HCEC 1CT (cell line): ENCODE measurements at regions not wholly inside any gene's neighbourhood (a gene's known extent, or its start where the extent isn't known, plus 50 kb on each side); places are given as distances from the start of the nearest gene placed in this dataset.

Experiments
- DNase-seq: peaks from one replicate; pipeline ENCODE4 v3.0.0-alpha.2; 2017

DNA sequence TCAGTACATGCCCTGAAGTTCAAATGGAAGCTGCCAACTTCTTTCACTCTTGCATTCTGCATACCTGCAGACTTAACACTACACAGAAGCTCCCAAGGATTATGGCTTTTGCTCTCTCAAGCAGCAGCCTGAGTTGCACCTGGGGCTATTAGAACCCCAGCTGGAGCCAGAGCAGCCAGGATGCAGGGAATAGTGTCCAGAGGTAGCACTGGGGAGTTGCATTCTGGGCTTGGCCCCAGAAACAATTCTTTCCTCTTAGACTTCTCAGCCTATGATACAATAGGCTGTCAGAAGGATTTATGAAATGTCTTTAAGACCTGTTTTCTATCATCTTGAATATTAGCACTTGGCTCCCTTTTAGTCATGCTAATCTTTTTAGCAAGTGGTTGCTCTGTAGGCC lies 886.7 kb upstream of the GHITM start:
- no peak for DNase-seq

DNA sequence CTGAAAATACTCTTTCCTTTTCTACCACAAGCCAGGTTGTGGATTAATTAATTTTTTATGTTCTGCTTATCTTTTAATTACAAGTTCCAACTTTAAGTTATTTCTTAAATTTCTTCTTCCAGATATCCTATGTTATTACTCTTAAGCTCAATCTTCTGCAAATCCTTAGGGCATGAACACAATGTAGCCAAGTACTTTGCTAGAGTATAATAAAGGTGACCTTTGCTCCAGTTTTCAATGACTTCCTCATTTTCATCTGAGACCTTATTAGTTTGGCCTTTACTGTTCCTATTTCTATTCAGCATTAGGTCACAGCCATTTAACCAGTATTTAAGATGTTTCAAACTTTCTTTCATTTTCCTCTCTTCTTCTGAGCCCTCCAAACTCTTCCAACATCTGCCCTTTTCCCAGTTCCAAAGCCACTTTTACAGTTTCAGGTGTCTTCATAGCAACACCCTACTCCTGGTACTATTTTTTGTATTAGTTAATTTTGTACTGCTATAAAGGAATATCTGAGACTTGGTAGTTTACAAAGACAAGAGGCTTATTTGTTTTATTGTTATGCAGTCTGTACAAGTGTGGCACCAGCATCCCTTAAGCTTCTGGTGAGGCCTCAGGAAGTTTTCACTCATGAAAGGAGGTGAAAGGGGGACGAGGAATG lies 886.2 kb upstream of the GHITM start:
- no peak for DNase-seq

DNA sequence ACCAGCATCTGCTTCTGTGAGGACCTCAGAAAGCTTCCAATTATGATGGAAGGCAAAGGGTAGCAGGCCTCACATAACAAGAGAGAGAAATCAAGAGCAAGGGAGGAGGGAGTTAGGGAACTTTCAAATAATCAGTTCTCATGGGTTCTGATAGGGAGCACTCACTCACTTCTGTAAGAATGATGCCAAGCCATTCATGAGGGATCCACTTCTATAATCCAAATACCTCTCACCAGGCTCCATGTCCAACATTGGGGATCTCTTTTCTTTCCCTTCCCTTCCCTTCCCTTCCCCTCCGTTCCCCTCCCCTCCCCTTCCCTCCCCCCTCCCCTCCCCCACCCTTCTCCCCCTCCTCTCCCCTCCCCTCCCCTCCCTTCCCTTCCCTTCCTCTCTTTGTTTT lies 884.6 kb upstream of the GHITM start:
- DNase-seq, result no peak

DNA sequence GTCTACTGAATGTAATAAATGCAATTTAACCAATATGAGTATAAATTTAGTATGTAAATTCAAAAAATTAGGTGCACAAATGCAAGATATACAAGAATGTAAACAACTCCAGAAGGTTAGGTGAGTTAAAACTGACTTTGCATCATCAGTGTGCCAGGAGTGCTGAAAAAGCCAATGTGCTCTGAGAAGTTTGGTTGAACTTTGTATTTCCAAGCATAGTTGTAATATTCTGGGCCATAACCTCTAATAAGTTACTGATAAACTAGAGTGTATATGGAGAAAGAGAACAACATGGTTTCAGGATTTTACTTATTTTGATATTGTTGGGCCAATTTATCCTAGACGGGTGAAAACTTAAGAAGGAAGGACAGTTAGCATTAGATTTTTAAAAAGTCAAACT lies 876.9 kb upstream of the GHITM start:
- no peak for DNase-seq

DNA sequence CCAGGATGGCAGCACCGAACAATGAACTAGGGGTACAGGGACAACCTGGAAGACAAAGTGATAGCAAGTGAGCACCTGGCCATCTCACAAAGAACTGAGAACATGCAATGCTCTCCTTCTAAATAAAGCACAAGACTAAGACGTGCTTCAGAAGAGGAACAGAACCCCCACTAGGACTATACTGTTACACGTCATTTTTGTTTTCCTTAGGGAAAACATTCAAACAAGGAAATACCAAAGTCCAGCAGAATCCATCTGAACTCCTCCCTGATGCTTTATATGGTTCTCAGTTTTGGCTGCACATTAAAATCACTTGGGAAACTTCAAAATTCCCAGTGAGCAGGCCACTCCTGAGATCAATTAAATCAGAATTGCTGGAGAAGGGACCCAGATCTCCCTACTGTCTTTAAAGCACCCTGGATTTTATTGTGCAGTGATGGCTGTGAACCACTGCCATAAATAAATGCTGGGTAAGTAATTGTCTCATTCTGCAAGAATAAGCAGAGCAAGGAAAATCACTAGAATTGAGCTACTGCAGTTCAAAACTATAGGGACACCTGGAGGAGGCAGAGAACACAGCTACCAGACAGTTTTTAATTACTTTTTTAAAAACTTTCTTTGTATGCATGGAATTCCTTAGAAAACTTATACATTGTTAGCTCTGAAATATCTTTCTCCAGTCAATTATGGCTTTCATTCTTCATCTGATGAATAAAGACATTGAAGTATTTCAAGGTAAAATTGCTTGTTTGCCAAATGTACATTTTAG lies 866.5 kb upstream of the GHITM start:
- DNase-seq, result no peak

DNA sequence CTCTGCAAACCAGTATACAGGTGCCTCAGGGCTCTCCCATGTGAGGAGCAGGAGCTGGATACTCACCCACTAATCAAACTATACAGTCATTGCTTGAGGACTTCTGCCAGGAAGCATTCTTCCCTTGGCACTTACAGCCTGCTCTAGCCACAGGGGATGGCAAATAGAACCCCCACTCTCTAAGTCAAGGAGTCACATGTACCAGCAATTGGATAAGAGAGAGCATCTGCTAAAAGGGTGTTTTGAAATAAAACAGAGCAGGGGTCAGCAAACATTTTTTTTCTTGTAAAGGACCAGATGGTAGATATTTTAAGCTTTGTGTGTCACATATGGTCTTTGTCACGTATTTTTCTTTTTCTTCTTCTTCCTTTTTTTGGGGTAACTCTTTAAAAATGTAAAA lies 865.2 kb upstream of the GHITM start:
- no peak for DNase-seq

DNA sequence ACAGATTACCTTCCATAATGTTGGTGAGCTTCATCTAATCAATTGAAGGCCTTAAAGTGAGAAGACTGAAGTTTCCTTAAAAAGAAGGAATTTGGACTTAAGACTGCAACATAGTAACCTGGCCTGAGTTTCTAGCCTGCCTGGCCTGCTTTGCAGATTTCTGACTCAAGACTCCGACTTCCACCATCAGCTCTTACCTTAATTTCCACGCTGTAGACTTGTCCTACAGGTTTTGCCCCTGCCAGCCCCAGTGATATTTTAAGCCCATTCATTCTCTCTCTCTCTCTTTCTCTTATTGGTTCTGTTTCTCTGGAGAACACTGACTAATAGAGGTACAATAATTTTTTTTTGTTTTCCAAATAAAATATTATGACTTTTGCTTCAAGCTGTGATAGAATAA lies 862.3 kb upstream of the GHITM start:
- no peak for DNase-seq

DNA sequence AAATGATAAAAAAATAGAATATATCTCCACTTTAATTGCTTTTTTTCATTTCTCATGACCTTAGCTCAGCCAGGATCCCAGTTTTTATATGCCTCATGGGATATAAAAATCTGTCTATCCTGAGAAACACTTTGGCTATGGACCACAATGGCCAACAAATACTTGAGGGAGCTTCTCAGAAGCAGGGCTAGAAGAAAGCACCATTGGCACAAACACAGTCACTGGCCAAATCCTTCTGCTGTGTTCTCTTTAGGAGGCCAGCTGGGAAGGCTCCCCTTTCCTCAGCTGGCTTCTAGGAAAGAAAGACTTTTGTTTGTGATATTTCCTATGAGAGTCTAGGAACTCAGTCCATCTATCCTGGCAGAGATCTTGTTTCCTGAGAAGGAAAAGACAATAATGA lies 856.2 kb upstream of the GHITM start:
- no peak for DNase-seq

DNA sequence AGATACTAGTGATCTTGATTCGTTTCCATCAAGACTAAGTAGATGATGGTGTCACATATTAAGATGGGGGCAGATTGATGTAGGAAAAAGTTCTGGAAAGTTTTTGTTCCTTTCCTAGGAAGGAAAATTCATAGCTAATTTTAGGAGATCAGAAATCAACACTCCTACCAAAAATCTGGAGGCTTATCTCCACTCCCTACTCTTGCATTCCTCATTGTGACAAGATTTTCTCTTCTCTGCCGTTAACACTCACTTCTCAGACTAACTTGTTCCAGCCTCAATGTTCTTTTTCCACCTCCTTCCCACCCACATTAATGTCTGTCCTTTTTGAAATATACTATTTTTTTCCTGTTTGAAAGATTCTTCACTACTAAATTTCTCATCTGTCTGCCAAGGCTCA lies 851.9 kb upstream of the GHITM start:
- no peak for DNase-seq

DNA sequence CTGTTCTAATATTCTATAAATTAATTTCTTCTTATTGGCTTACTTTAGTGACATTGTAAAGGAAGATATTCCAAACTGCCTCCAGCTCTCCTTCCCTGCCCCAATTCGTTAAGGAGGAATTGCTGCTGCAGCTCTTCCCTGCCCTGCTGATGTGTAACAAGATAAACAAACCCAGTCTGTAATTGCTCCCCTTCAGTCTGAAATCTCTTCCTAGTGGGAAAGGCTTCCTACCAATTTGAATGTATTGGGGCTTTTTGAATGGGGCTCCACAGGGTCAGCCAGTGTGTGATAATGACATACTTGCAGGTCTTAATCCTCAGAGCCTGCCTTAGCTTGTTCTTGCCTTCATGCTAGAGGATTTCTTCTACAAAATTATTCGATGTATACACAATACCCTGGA lies 849.9 kb upstream of the GHITM start:
- DNase-seq, result no peak

DNA sequence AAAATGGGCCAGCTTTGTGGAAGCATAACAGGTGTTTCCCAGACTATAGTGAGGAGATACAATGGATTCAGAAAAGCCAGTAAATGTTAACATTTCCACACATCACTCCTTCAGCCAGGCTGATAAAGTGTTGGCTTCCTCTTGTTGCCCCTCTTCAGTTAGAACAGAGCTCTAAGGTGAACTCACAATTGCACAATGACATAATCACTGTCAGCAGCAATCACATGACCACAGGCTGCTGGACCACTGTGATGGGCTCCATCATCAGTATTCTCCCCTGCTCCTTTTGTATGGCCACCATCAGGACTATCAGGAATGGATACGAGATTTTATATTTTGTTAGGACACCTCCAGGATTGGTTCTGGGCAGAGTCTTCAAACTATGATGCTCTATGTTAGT lies 849.4 kb upstream of the GHITM start:
- no peak for DNase-seq

DNA sequence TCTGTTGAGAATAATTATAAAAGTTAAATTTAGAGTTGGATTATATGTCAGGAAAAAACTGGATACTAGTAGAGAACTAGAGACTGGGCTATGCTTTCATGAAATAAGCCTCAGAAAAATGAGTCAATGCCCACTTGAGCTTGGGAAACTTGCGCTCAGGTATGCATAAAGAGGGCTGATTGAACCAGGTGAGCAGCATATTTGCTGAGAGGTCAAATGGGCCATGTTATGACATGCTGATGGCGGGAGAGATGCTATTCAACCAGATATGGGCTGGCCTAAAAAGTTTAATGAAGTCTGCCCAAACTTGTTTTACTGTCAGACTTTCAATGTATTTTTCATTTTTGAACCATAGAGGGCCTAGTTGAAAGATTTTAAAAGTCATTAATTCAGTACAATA lies 837.6 kb upstream of the GHITM start:
- no peak for DNase-seq

DNA sequence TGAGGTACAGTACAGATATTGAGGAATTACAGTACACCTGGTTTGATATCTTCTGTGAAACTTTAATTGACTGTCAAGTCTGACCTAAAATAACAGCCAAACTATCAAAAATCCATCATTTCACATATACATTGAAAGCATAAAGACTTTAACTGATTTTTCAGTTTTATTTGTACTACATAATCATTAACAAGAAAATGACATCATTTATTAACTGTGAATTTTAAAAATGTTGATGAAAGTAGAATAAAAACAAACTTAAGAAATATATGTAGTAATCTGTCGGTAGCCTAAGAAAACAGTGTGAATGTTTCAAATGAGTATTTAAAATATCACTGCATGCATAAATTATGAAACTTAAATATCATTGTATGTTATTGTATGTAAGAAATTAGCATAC lies 836.7 kb upstream of the GHITM start:
- DNase-seq, result no peak

DNA sequence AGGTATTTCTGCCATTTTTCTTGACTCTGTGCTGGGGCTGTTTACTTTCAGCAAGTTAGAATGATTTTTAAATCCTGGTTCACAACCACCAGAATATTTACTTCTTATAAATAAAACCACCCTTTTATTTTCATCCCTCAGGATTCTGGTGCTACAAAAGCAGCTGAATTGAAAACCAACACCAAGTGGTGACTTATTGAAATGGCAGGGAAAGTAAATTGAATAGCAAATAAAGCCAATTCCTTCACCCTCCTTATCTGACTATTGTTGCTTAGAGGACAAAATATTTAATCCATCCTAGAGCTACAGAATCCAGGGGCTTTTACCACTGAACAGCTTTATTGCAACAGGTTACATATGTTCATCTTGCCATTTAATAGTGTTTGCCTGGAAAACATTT lies 828.6 kb upstream of the GHITM start:
- no peak for DNase-seq

DNA sequence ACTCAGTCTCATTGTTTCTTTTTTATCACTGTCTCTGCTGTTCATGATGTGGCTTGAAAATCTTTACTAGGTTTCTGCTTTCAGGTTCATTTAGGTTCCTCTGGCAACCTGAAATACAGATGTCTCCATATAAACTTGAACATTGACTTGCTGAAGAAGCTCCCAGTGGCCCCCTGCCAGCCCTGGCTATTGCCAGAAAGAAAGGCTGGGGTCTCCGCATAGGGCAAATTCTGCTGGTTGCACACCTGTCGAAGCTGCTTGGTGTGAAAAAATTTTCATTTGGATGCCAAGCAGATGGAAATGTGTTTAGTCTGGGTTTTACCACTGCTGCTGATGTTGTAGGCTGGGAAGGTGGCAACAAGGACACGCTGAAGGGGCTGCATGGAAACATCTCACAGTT lies 826.7 kb upstream of the GHITM start:
- no peak for DNase-seq

DNA sequence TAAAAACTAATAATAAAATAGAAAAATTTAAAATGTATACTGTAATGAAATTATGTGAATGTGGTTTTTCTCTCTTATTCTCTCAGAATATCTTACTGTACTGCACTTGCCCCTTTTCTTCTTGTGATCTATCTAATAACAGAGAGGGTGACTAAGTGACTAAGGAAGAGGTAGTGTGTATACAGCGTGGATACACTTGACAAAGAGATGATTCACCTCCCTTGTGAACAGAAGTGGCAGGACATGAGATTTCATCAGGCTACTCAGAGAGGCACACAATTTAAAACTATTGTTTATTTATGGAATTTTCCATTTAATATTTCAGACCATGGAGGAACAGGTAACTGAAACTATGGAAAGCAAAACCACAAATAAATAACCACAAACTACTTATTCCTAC lies 806.6 kb upstream of the GHITM start:
- DNase-seq, result no peak

DNA sequence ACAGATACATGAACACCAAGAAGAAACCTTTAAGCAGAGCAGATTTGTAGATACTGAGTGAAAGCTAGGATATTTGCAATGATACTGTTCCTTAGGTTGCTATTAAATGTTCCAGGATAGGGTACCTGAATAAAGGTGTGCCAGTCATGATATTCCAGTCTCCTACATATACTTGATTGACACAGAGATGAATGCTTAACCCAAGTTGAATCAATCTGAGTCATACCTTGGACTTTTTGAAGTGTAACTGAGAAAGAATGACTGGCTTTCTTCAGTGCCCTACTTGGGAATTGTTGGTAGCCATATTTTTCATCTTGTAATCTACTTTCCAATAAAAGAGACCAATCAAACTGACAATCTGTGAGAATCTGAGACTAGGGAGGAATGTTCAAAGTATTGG lies 805.7 kb upstream of the GHITM start:
- no peak for DNase-seq

DNA sequence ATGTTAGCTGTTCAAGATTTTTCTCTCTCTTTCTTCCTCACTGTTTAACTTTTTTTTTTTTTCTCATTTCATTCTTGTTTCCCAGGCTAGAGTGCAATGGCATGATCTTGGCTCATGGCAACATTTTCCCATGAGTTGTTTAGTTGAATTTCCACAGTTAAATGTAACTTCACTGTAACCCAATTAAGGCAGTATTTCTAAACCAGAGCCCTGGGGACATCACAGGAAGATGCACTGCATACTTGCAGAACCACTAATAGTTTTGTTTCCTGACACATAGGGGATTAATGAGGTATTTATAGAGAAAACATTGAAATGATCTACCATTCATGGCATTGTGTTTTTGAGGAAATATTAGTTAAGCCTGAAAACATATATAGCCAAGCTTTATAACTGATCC lies 795.6 kb upstream of the GHITM start:
- no peak for DNase-seq

DNA sequence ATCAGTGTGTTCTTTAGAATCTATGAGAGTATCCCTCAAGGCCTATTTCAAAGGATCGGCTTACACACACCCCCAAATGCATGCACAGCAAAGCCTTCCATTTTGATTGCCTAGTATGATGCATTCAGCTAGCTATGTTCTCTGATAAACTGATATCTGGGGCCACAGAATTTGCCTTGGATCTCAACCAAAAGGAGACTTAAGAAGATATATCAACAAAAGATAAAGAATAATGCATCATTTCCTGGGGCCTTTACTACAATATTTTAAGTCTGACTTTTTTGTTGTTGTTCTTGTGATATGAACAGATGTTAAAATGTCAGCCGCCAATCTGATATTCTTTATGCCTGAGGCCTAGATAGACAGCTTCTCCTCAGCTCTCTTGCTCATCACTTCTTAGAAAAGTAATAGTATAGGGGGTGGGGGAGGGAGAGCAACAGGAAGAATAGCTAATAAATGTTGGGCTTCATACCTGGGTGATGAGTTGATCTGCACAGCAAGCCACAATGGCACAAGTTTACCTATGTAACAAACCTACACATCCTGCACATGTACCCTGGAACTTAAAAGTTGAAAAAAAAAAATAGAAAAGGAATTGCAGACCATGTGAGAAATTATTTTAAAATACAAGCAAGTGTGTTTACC lies 792.9 kb upstream of the GHITM start:
- no peak for DNase-seq

DNA sequence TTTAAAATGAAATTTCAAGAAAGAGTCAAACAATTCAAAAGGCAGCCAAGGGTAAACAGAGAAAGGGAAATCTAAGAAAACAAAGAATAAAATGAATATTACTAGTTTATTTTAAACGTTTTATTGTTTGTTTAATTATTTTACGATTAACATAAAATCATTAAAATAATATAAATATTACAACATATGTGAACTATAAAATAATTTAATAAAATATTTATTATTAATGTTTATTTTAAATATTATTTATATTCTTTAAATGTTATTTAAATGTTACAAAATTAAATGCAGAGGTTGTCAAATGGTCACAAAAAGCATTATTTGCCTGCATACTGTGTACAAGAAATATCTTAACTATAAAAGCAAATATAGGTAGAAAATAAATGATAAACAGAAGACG lies 786.7 kb upstream of the GHITM start:
- no peak for DNase-seq

DNA sequence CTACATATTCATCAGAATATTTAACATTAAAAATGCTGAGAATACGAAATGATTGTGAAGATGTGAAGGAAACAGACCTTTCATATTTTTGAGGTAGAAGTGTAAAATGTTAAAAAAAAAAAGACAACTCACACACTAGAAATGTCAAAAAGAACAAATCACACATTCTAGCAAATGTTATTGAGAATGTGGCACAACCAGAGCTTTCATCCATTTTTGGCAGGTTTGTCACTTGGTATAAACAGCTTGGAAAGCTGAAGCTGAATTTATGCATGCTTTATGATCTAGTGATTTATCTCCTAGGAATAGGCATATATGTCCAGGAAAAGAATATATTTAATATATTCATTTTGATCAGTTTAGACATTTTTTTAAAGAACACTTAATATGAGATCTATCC lies 784.9 kb upstream of the GHITM start:
- DNase-seq, result no peak

DNA sequence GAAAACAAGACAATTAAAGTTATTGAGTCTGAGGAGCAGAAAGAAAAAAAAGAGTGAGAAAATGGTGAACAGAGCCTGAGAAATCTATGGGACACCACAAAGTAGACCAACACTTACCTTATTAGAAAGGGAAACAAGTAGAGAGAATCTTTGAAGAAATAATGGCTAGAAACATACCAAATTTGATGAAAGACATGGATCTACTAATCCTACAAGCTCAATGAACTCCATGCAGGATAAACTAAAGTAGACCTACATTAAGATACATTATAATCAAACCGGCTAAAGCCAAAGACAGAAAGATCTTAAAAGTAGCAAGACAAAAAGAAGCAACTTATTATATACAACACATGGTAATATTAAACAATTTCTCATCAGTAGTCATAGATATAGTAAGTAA lies 782.3 kb upstream of the GHITM start:
- no peak for DNase-seq

DNA sequence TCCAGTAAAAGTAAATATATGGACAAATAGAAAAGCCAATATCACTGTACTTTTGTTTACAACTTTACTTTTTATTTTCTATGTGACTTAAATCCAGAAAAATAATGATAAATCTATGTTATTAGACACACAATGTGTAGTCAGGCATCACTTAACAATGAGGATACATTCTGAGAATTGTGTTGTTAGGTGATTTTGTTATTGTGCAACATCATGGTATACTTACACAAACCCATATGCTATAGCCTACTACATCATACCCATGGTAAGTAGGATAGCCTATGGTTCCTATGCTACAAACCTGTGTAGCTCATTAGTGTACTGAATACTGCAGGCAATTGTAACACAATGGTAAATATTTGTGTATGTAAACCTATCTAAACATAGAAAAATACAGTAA lies 781.7 kb upstream of the GHITM start:
- no peak for DNase-seq

DNA sequence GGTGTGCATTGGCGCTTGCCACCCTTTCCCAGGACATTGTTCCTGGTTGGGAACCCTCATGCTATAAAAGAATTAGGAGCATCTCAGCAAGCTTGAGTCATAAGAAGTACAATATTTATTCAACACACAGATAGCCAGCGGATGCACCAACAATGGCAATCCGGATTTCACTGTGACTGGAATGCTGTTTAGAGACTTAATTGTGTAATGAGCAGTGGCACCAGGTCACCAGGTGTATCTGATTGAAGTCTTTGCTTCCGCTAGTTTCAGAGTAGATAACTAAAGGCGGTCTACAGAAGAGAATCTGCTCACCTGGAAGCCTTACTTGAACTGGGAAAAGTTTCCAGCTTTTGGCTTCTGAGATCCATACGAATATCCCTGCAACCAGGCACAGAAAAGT lies 772.3 kb upstream of the GHITM start:
- no peak for DNase-seq
